ENCODE measurements at regions not wholly inside any gene's neighbourhood (a gene's known extent, or its start where the extent isn't known, plus 50 kb on each side); places are given as distances from the start of the nearest gene placed in this dataset.

DNA sequence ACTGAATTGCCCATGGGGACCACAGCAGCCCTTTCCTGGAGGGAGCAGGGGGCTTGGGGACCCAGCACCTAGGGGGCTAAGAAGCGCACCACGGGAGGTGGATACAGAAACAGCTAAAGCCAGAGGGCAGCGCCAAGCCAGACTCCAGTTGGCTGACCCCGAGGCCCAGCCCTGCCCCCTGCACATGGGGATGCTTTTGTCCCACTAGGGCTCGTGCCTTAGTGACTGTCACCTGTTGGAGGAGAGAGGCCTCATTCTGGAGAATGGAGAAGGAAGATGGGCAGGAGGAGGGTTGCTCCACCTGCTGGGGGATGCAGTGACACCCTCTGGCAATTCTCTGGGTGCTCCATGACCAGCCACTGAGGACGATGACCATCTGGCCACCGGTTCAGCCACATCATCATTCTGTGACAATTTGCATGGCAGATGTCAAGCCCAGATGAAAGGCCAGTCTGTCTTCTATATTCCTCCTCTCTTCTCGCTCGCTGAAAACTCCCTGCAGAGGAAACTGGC lies 167.8 kb upstream of the TLE3 start:
- no peak for DNase-seq (ENCODE audit: low read depth, low spot score)

DNA sequence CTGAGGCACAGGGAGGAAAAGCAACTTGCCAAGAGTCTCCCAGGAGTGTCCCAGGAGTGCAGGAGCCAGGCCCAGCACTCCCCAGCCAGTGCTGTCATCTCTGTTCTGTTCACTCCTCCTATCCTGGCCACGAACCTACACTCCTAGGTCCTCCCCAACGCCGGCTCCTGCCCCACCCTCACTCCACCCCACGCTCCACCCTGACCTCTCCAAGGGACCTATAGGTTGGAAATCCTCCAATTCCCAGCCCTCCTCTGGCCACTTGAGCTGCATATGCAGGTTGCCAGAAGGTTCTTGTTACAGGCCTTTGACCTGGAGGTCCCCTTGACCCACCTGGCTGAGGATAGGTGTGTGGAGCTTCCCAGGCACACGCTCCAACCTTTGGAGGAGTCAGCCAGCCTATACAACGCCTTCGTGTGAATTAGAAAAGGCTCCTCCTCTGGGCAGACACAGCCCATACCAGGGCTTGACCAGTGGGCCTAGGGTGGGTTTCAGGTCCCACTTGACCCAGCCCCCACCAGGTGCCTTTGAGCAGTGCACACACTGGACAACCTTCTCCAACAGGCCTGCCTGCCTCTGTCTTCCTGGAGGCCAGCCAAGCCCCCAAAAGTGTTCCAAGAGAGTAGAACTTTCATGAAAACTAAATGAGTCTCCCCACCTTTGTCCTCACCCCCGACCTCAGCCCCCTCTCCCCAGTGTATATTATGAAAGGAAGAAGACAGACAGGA lies 167.2 kb upstream of the TLE3 start:
- DNase-seq (ENCODE audit: low read depth, low spot score), result no peak

GRCh38 chr15:70264014-70264582 lies 166.4 kb upstream of the TLE3 start:
- DNase-seq (ENCODE audit: low read depth, low spot score), result no peak

DNA sequence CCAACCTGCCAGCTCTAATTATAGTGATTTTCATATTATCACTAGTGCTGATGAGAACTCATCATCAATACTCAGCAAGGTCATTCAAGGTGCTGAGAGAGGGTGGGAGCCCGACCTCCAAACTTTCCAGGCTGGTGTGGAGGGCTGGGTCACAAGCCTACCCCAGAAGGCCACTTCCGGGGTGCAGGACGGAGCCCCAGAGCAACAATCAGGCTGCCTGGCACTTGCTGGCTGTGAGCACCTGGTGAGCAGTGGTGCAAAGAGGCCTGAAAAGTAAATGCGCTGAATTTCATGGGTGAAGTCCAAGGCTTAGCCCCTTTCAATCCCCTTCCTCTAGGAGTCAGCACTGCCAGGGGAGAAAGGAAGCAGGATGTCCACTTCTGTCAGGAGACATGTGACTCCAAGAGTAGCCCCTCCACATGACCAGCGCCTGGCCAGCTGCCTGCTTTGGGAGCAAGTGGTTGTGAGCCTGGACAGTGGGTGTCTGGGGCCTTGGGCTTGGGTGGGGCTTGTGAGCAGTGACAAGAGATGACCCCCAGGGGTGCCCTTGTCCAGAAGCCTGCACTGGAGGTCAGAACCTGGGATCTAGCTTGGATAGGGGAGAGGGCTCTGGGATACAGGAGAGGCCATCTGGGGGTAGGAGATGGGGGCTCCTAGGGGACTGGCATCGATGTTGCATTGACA lies 165.0 kb upstream of the TLE3 start:
- no peak for DNase-seq (ENCODE audit: low read depth, low spot score)

DNA sequence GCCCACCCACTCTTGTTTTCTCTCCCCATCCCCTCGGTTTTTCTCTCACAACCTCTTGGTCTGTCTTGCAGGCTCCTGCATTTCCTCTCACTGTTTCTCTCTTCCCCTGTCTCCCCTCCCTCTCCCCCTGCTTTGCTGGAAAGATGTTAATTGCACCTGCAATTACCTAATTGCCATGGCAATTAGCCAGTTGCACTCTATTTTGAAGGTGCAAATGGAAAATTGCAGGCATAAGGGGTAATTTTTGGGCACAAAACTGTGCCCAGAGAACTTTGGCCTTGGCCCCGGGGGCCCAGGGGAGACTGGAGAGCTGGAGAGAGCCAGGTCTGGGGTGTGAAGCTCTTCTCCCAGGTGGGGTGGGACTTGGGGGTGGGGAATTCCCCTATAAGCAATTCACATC lies 164.5 kb upstream of the TLE3 start:
- DNase-seq (ENCODE audit: low read depth, low spot score), result no peak

DNA sequence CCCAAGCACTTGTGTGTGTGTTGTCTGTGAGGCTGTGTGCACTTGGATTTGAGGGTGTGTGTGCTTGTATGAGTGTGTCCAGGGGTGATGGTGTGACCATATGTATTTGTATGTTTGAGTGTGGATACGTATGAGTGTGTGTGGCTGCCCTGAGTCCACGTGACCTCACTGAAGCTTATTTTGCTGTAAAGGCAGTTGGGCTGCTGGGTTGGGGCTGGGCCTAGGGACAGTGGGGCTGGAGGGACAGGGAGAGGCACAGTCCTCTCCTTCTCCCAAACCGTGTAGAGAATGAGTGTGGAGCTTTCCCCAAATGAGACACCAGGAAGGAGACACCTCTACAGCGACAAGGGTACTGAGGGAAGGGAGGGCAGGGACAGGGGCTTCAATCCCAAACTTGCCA lies 163.4 kb upstream of the TLE3 start:
- no peak for DNase-seq (ENCODE audit: low read depth, low spot score)

DNA sequence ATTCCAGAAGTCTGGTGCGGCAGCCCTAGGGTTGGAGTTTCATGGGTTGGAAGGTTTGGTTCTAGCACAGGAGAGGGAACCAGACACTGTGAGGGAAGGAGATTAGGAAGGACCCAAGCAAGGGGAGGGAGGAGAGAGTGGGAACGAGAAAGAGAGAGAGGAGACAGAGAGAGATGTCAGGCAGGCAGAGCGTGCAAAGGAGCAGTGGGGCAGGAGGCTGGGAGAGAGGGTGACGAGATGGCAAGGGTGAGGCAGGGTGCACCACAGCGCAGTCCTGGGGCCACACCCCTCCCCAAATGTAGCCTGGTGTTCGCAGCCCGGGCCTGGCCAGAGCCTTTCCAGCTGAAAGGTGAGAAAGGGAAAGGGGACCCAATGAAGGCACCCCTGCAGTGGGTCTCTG lies 162.9 kb upstream of the TLE3 start:
- DNase-seq (ENCODE audit: low read depth, low spot score), result no peak

GRCh38 chr15:70259640-70260508 lies 162.2 kb upstream of the TLE3 start:
- no peak for DNase-seq (ENCODE audit: low read depth, low spot score)

DNA sequence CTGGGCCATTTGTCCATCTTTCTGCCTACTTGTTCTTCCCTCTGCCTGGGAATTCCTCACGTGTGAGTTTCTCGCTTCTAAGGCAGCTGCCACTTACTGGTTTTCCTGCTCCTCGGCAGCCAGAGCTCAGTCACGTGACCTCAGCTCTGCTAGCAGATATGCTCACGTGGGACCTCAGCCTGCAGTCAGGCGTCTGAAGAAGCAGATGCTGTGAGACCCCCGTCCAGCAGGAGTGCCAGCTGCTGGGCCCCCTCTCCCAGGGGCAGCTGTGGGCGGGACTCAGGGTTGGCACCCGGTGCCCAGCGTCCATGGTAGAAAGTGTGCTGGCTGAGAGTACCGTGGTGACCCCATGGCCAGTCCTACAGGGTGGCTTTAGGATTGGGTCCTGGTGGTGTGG lies 161.3 kb upstream of the TLE3 start:
- no peak for DNase-seq (ENCODE audit: low read depth, low spot score)

GRCh38 chr15:70258369-70259027 lies 160.8 kb upstream of the TLE3 start:
- DNase-seq (ENCODE audit: low read depth, low spot score), result no peak

DNA sequence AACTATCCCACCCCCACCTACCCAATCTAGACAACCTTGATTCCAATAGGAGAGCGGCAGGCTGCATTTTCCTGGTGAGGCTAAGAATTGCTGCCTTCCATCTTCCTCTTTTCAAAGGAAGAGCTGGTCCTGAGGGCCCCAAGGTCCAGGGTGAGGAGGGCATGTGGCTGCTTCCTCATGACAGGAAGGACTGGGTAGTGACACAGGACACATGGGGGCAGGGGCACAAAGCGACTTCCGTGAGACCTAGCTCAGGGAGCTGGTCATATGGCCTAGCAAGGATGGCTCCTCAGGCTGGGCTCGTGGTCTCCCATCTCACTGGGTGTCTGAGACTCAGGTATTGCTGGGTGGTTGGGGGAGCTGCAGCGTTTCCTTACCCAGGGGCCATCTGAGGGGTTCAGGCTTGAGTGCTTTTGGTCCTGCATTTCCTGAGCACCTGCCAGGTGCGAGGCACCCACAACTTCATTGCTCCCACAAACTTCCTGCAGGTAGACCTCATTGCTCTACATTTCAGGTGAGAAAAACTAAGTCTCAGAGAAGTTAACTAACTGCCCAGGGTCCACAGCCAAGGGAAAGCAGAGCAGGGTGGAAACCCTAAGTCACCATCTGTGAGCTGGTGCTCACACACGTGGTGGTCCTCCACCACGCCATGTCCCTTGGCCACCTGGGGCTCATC lies 160.0 kb upstream of the TLE3 start:
- DNase-seq (ENCODE audit: low read depth, low spot score), result no peak

DNA sequence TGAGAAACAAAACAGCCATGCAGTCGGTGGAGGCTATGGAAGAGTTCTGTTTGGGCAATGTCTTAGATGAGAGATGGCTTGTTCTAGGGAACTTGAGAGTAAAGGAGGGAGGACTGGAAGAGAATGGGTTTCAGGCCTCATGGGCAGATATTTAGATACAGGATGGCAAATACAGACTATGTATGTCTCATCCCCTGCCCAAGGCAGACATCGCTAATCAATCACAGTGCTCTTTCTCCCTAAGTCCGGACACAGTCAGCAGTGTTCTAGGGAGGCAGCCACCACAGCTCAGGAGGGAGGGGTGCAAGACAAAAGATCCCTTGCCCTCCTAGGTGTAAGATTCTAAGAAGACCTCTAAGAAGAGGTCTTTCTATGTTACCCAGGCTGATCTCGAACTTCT lies 159.3 kb upstream of the TLE3 start:
- no peak for DNase-seq (ENCODE audit: low read depth, low spot score)

GRCh38 chr15:70254311-70254869 lies 156.7 kb upstream of the TLE3 start:
- DNase-seq (ENCODE audit: low read depth, low spot score), result no peak

GRCh38 chr15:70253461-70254156 lies 155.9 kb upstream of the TLE3 start:
- DNase-seq (ENCODE audit: low read depth, low spot score), result no peak

DNA sequence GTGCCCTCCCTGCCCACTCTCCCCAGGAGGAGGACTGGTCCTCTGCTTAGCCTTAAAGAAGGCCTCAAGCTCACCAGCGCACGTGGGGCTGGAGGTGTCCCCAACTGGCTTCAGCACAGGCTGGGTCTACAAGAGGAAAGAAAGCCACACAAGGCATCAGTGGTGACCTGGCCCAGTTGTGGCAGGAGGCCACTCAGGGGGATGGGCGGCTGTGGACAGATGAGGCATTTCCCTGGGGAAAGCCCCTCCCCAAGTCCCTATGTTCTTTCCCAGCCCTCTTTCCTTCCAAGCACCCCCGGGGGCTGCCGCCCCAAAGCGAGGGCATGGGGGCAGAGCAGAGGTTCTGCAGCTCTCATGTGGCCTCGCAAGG lies 155.2 kb upstream of the TLE3 start:
- no peak for DNase-seq (ENCODE audit: low read depth, low spot score)

GRCh38 chr15:70252056-70252950 lies 154.6 kb upstream of the TLE3 start:
- no peak for DNase-seq (ENCODE audit: low read depth, low spot score)

DNA sequence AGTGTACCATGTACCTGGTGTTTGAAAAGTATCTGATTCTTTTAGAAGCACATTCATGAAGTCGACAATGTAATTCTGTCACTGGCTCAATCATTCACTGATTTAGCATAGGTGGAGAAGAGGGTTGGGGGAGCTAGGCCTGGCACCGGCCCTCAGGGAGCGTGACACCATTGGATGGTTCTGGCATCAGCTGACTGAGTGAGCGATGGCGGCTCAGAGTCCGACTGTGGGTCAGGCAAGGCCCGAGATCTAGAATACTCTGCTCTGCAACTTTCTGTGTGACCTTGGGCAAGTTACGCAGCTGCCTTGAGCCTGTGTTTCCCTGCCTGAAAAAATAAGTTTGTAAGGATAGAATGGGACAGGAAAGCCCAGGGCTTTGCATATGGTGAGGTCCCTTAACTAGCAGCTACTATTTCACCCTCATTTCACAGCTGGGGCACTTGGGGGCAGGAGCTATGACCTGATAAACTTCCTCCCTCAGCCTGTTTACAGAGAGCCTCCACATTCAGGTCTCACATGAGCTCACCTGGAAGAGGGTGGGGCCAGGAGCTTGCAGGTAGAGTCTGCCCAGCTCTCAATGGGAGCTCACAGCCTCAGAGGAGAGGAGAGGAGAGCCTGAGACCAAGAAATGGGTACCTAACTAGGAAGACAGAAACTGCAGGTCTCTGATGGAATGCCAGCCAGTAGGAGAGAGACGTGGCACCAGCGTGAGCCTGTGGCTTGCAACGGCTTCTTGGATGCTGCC lies 153.7 kb upstream of the TLE3 start:
- no peak for DNase-seq (ENCODE audit: low read depth, low spot score)

Measured in iPS DF 19.7 (cell line).